KMS-11 (cell line): ENCODE measurements at regions not wholly inside any gene's neighbourhood (a gene's known extent, or its start where the extent isn't known, plus 50 kb on each side); places are given as distances from the start of the nearest gene placed in this dataset.

Experiments
- H2AFZ ChIP-seq: fragments of 200-600 bp; sonication (generic); 2 replicates; pipeline ENCODE4 v1.6.1; 2016; ENCODE audit warnings: antibody characterized with exemption, mixed run types, low read depth
- H3K27ac ChIP-seq: fragments of 200-600 bp; sonication (generic); 2 replicates; pipeline ENCODE4 v1.6.1; 2016; ENCODE audit warnings: mild to moderate bottlenecking, mixed run types
- H3K27me3 ChIP-seq: fragments of 200-600 bp; sonication (generic); 2 replicates; pipeline ENCODE4 v1.6.1; 2017; ENCODE audit warnings: mild to moderate bottlenecking, low read depth, mixed run types, moderate library complexity; ENCODE audit not compliant: insufficient read depth
- H3K36me3 ChIP-seq: fragments of 200-600 bp; sonication (generic); 2 replicates; pipeline ENCODE4 v1.6.1; 2017; ENCODE audit warnings: mild to moderate bottlenecking, mixed run types; ENCODE audit not compliant: insufficient read depth
- H3K4me1 ChIP-seq: fragments of 200-600 bp; sonication (generic); 2 replicates; pipeline ENCODE4 v1.6.1; 2016; ENCODE audit warnings: mild to moderate bottlenecking, low read depth, mixed run types; ENCODE audit not compliant: poor library complexity, severe bottlenecking
- H3K4me2 ChIP-seq: fragments of 200-600 bp; sonication (generic); 2 replicates; pipeline ENCODE4 v1.7.0; 2016; ENCODE audit warnings: mild to moderate bottlenecking, mixed run types
- H3K4me3 ChIP-seq: fragments of 200-600 bp; sonication (generic); IDR thresholded peaks from 2 replicates; pipeline ENCODE4 v1.6.1; 2017; ENCODE audit warnings: low read depth, low read length, mixed read lengths; ENCODE audit not compliant: insufficient read depth
- H3K79me2 ChIP-seq: fragments of 200-600 bp; sonication (generic); 2 replicates; pipeline ENCODE4 v1.6.1; 2016; ENCODE audit warnings: low read depth, mixed run types; ENCODE audit not compliant: insufficient read depth
- H3K9ac ChIP-seq: fragments of 200-600 bp; sonication (generic); 2 replicates; pipeline ENCODE4 v1.6.1; 2016; ENCODE audit warnings: mild to moderate bottlenecking, mixed run types
- H4K20me1 ChIP-seq: fragments of 200-600 bp; sonication (generic); 2 replicates; pipeline ENCODE4 v1.6.1; 2016; ENCODE audit warnings: mild to moderate bottlenecking, mixed run types; ENCODE audit not compliant: insufficient read depth
- CTCF ChIP-seq: fragments of 200-600 bp; sonication (generic); conservative IDR thresholded peaks from 2 replicates; pipeline ENCODE4 v1.6.1; 2017; ENCODE audit warnings: low read depth, mild to moderate bottlenecking, antibody characterized with exemption, low read length, moderate library complexity, mixed read lengths

- Histone ChIP-seq H3K9ac (no peak overlapping the region), H3K36me3 (no peaks in the 10 kb centered on the region), H3K4me2 (no peak overlapping the region), H3K27me3 (no peaks in the 10 kb centered on the region), H3K4me1 (no peaks in the 10 kb centered on the region), H2AFZ (no peak overlapping the region), H3K79me2 (no peaks in the 10 kb centered on the region), H3K4me3 (no peak overlapping the region), H4K20me1 (no peaks in the 10 kb centered on the region), H3K27ac (no peak overlapping the region)
- TF ChIP-seq CTCF = no peak
Measured at GRCh38 chr2:145198555-145198954, 678.6 kb upstream of the ZEB2 start.

DNA sequence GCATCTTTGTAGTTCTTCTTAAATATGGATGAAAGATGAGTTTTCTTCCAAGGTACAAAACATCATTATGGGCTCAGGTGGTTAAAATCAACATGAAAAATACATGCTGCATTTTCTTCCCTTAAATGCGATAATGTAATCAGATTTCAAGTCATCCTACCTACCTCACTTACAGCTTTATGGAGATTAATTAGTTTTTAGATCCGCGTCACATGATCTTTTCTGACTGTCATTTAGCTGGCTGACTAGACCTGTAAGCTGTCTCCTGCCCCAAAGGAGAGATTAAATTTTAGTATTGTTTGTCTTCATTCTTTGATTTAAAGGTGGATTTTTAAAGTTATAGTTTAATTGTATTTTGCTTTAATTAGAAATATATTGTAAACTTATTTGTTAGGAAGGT, 678.0 kb upstream of the ZEB2 start:
- Histone ChIP-seq H3K9ac (no peak overlapping the region), H3K4me3 (no peak overlapping the region), H3K4me2 (no peak overlapping the region), H4K20me1 (no peaks in the 10 kb centered on the region), H3K4me1 (no peaks in the 10 kb centered on the region), H3K36me3 (no peaks in the 10 kb centered on the region), H2AFZ (no peak overlapping the region), H3K79me2 (no peaks in the 10 kb centered on the region), H3K27ac (no peak overlapping the region), H3K27me3 (no peaks in the 10 kb centered on the region)
- no peak for TF ChIP-seq CTCF

GRCh38 chr2:145194673-145195072, 674.8 kb upstream of the ZEB2 start:
- no peak for TF ChIP-seq CTCF
- Histone ChIP-seq H3K4me3 (no peak overlapping the region), H2AFZ (no peak overlapping the region), H3K36me3 (no peaks in the 10 kb centered on the region), H3K27ac (no peak overlapping the region), H3K4me1 (no peaks in the 10 kb centered on the region), H3K4me2 (no peak overlapping the region), H3K9ac (no peak overlapping the region), H3K79me2 (no peaks in the 10 kb centered on the region), H4K20me1 (no peaks in the 10 kb centered on the region), H3K27me3 (no peaks in the 10 kb centered on the region)

DNA sequence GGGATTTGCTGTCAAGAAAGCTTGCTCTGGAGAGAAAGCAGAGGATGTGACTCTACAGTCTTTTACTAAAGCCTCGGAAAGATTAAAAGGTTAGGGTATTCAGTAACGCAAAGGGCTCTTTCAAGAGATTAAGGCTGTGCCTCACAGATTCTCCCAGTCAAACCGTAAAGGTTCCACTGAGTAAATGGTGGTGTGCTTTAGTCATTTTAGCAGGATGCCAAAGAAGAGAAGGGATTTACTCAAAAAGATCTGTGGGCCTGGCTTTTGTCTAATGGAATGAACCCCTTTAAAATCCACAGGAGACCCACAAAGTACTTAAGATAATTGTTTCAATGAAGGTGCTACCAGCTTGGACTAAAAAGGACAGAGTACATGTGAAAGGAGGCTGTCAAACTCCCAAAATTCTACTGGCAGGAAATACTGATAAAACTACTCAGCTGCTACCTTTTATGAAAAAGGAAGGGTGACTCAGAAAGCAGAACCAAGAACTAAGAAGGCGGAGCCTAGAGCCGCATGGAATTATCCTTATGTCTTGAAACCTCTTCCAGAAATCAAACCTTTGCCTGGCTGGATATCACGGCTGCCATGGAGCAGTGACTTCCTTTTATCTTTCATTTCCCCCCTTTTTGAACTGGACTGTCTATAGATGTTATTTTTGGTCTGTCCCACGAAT, 670.2 kb upstream of the ZEB2 start:
- no peak for TF ChIP-seq CTCF
- Histone ChIP-seq H3K4me1 (peaks cover 3% of the 10 kb centered on the region), H3K79me2 (no peaks in the 10 kb centered on the region), H3K27me3 (no peaks in the 10 kb centered on the region), H3K36me3 (no peaks in the 10 kb centered on the region), H2AFZ (no peak overlapping the region), H3K9ac (no peak overlapping the region), H4K20me1 (no peaks in the 10 kb centered on the region), H3K27ac (no peak overlapping the region), H3K4me3 (no peak overlapping the region), H3K4me2 (no peak overlapping the region)
